IPS-15b (cell line): ENCODE measurements at regions not wholly inside any gene's neighbourhood (a gene's known extent, or its start where the extent isn't known, plus 50 kb on each side); places are given as distances from the start of the nearest gene placed in this dataset.

Experiments
- H3K27me3 ChIP-seq: one replicate; pipeline ENCODE4 v1.6.1; 2013; ENCODE audit warnings: low read length; ENCODE audit not compliant: control insufficient read depth, insufficient read depth
- H3K36me3 ChIP-seq: one replicate; pipeline ENCODE4 v1.6.1; 2013; ENCODE audit warnings: low read length; ENCODE audit not compliant: control insufficient read depth, insufficient read depth
- H3K4me1 ChIP-seq: one replicate; pipeline ENCODE4 v1.6.1; 2013; ENCODE audit warnings: mild to moderate bottlenecking, low read length; ENCODE audit not compliant: control insufficient read depth, insufficient read depth
- H3K4me3 ChIP-seq: one replicate; pipeline ENCODE4 v1.5.1; 2013; ENCODE audit warnings: low read depth, low read length
- H3K9ac ChIP-seq: one replicate; pipeline ENCODE4 v1.6.1; 2013; ENCODE audit warnings: low read depth, mild to moderate bottlenecking, low read length
- H3K9me3 ChIP-seq: one replicate; pipeline ENCODE4 v1.6.1; 2013; ENCODE audit warnings: mild to moderate bottlenecking, low read length; ENCODE audit not compliant: control insufficient read depth, insufficient read depth

- Histone ChIP-seq H3K4me3 (no peak overlapping the region), H3K27me3 (peaks cover 2% of the 10 kb centered on the region), H3K36me3 (no peaks in the 10 kb centered on the region), H3K4me1 (peaks cover 10% of the 10 kb centered on the region), H3K9ac (no peak overlapping the region), H3K9me3 (no peaks in the 10 kb centered on the region)
Observed at GRCh38 chr21:39025198-39025597, 158.1 kb downstream of the PSMG1 start.

GRCh38 chr21:39024538-39024937 lies 158.7 kb downstream of the PSMG1 start:
- H3K27me3 ChIP-seq, result peaks cover 2% of the 10 kb centered on the region
- H3K9me3 ChIP-seq, result no peaks in the 10 kb centered on the region
- H3K4me1 ChIP-seq, result peaks cover 6% of the 10 kb centered on the region
- H3K9ac ChIP-seq, result no peak overlapping the region
- no peaks in the 10 kb centered on the region for H3K36me3 ChIP-seq
- H3K4me3 ChIP-seq, result no peak overlapping the region

- H3K4me3 ChIP-seq, result no peak overlapping the region
- H3K9ac ChIP-seq, result no peak overlapping the region
- peaks cover 2% of the 10 kb centered on the region for H3K27me3 ChIP-seq
- H3K9me3 ChIP-seq, result no peaks in the 10 kb centered on the region
- no peaks in the 10 kb centered on the region for H3K36me3 ChIP-seq
- H3K4me1 ChIP-seq, result peaks cover 5% of the 10 kb centered on the region
Observed at GRCh38 chr21:39022863-39023693, 160.2 kb downstream of the PSMG1 start.

DNA sequence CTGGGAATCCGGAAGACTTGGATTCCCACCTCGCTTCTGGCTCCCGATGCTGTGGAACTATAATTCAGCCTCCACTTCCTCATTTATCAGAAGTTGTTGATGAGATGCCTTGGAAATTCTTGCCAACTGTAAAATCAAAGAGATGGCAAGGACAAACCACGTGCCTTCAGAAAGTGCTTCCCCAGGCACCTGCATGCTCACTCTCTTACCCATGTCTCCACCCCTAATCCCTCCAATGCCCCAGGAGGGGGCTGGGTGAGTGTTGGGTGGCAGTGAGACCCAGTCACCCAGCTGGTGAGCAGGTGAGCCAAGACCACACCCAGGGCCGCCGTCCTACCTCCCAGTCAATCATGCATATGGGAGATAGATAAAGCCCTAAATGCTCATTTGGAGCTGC lies 160.8 kb downstream of the PSMG1 start:
- H3K9ac ChIP-seq, result no peak overlapping the region
- H3K4me3 ChIP-seq, result no peak overlapping the region
- no peaks in the 10 kb centered on the region for H3K36me3 ChIP-seq
- peaks cover 2% of the 10 kb centered on the region for H3K27me3 ChIP-seq
- H3K9me3 ChIP-seq, result no peaks in the 10 kb centered on the region
- H3K4me1 ChIP-seq, result peaks cover 5% of the 10 kb centered on the region

DNA sequence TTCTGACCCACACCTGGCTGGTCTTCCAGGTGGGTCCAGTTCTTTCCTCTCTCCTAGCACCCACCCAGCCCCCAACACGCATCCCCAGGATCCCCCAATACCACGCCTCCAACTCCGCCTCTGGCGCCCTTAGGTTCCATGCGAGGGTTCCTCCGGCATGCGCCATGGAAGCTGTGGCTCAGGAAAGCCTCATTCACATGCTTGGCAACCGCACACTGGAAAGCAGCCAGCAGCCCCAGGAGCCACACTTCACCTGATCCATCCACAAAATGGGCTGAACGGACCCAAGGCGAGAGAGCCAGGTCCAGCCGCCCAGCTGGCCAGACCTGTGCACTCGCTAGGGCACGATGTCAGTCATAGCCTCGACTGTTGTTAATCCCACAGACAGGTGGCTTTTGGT lies 161.2 kb downstream of the PSMG1 start:
- no peaks in the 10 kb centered on the region for H3K9me3 ChIP-seq
- no peak overlapping the region for H3K4me3 ChIP-seq
- H3K36me3 ChIP-seq, result no peaks in the 10 kb centered on the region
- no peak overlapping the region for H3K9ac ChIP-seq
- peaks cover 5% of the 10 kb centered on the region for H3K4me1 ChIP-seq
- H3K27me3 ChIP-seq, result peaks cover 2% of the 10 kb centered on the region

GRCh38 chr21:39021478-39021832 lies 161.8 kb downstream of the PSMG1 start:
- H3K4me1 ChIP-seq, result peaks cover 5% of the 10 kb centered on the region

DNA sequence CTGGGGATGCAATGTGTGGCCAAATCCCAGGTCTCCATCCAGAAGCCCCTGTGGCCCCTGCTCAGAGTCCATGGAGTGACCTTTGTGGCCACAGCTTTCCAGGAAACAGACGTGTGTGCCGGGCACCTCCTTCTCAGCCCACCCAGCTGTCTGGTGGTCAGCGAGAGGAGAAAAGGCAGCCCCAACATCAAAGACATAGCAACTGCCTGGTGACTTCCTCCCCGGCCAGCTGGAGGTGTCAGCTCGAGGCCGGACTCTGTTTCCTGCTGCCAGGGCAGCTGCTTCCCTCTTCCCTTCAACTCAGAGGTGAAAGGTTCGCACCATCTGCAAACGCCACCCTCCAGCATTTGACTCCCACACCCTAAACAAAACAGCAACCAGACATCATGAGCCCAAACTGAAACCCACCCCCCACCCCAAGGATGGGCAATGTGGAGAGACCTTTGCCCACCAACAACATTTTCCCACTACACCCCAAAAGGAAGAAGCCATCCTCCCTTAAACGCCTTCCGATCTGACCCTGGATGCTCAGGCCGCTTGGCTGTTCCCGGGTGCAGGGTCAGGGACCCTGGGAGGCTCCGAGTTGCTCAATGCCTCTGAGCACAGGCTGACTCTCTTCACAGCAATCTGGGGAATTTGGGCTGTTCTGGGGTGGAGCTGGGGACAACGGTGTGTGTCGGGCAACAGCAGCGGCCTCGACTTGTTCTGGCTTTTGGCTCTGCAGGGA lies 162.3 kb downstream of the PSMG1 start:
- no peaks in the 10 kb centered on the region for H3K36me3 ChIP-seq
- peaks cover 5% of the 10 kb centered on the region for H3K4me1 ChIP-seq
- H3K9me3 ChIP-seq, result no peaks in the 10 kb centered on the region
- peaks cover 2% of the 10 kb centered on the region for H3K27me3 ChIP-seq
- H3K4me3 ChIP-seq, result no peak overlapping the region
- no peak overlapping the region for H3K9ac ChIP-seq

More at GRCh38 chr21:39021478-39021832, 161.8 kb downstream of the PSMG1 start:
- Histone ChIP-seq H3K27me3 (peaks cover 2% of the 10 kb centered on the region), H3K36me3 (no peaks in the 10 kb centered on the region), H3K9ac (no peak overlapping the region), H3K9me3 (no peaks in the 10 kb centered on the region), H3K4me3 (no peak overlapping the region)

- H3K9ac ChIP-seq, result no peak overlapping the region
- H3K4me3 ChIP-seq, result no peak overlapping the region
- H3K9me3 ChIP-seq, result no peaks in the 10 kb centered on the region
- H3K27me3 ChIP-seq, result peaks cover 1% of the 10 kb centered on the region
- H3K4me1 ChIP-seq, result peaks cover 5% of the 10 kb centered on the region
- no peaks in the 10 kb centered on the region for H3K36me3 ChIP-seq
Observed at GRCh38 chr21:39018730-39019129, 164.5 kb downstream of the PSMG1 start.

DNA sequence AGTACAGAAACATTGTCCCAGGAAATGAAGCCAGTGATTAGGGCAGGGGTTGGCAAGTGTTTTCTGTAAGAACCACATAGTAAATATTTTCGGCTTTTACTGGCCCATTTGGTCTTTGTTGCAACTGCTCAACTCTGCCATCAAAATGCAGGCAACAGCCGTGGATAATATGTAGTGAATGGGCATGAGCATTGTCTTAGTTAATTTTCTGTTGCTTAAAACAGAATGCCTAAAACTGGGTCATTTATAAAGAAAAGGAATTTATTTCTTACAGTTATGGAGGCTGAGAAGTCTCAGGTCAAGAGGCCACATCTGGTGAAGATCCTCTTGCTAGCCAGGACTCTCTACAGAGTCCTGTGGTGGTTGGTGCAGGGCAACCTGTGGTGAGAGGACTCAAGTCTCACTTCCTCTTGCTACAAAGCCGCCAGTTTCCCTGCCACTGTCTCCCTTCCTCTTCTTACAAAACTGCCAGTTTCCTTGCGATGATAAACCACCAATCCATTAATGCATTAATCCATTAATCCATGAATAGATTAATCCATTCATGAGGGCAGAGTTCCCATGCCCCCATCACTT lies 166.4 kb downstream of the PSMG1 start:
- H3K9me3 ChIP-seq, result no peaks in the 10 kb centered on the region
- H3K4me1 ChIP-seq, result peaks cover 2% of the 10 kb centered on the region
- no peaks in the 10 kb centered on the region for H3K36me3 ChIP-seq
- H3K9ac ChIP-seq, result no peak overlapping the region
- H3K4me3 ChIP-seq, result no peak overlapping the region
- no peaks in the 10 kb centered on the region for H3K27me3 ChIP-seq

GRCh38 chr21:39014747-39015146 lies 168.5 kb downstream of the PSMG1 start:
- no peak overlapping the region for H3K4me3 ChIP-seq
- H3K36me3 ChIP-seq, result no peaks in the 10 kb centered on the region
- no peaks in the 10 kb centered on the region for H3K9me3 ChIP-seq
- no peaks in the 10 kb centered on the region for H3K4me1 ChIP-seq
- no peak overlapping the region for H3K9ac ChIP-seq
- no peaks in the 10 kb centered on the region for H3K27me3 ChIP-seq

GRCh38 chr21:39012326-39013230 lies 170.7 kb downstream of the PSMG1 start:
- no peak overlapping the region for H3K4me3 ChIP-seq
- H3K9me3 ChIP-seq, result no peaks in the 10 kb centered on the region
- no peaks in the 10 kb centered on the region for H3K27me3 ChIP-seq
- no peak overlapping the region for H3K9ac ChIP-seq
- peaks cover 3% of the 10 kb centered on the region for H3K4me1 ChIP-seq
- no peaks in the 10 kb centered on the region for H3K36me3 ChIP-seq
